ENCODE measurements at regions not wholly inside any gene's neighbourhood (a gene's known extent, or its start where the extent isn't known, plus 50 kb on each side); places are given as distances from the start of the nearest gene placed in this dataset.
"Not testable (repeated sequence)": the region's sequence is repeated elsewhere in the genome, so short reads cannot be mapped to it uniquely, and the experiment has no call there.

DNA sequence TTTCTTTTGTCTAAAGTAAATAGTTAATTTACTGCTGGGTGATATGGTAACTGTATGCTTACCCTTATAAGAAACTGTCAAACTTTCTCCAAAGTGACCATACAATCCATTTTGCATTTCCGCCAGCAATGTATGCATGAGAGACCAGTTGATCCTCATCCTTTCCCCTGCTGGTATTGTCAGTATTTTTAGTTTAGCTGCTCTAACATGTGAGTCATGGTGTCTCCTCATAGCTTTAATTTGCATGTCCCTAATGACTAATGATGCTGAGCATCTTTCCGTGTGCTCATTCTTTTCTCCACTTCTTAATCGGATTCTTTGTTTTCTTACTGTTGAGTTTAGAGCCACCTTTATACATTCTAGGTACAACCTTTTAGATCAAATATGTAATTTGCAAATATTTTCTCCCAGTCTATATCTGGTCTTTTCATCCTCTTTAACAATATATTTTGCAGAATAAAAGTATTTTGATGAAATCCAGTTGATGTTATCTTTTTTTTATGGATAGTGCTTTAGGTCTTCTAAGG, 379.9 kb downstream of the BCL2L11 start:
- DNase-seq (ENCODE audit: low read depth); H3K4me3 ChIP-seq (ENCODE audit: control insufficient read depth, low read depth, low read length): not testable (repeated sequence)

DNA sequence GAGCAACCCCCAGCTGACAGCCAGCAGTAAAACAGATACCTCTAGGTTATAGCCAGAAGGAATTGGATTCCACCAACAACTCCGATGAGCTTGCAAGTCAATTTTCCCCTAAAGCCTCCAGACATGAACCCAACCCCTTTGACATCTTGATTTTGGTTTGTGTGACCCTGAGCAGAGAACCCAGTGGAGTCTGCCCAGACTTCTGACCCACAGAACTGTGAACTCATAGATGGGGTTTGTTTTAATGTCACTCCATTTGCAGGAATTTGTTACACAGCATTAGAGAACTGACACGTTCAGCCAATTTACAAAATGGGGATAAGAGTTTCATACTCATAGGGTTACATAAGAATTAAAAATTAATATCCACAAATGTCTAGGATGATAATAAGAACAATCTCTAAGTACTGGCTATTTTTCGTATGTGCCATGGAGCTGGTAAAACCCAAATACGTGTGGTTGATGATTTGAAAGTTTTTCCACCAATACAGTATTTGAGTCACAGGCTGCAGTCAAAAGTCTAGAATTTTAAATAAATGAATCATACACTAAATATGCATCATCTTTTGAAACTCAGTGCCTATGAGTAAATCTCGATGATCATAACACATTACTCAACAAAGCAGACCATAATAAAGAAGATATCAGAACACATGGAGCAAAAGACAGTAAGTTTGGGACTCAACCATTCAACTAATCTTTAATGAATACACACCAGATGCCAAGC, 380.0 kb downstream of the ANAPC1 start:
- H3K4me3 ChIP-seq (ENCODE audit: control insufficient read depth, low read depth, low read length), result not testable (repeated sequence)

DNA sequence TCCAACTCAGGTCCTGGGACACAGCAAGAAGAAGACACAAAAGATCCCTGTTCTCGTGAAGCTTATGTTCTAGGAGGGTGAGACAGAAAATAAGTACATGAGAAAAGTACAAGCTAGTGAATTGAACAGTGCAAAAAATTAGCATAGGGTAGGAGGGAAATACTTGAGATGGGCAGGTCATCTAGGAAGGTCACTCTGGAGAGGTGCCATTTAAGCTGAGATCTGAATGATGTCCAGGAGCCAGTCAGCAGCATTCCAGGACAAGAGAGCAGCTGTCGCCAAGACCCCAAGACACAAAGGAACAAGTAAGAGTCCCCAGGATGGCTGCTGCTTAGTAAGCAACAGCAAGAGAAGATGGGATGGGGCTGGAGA, 379.4 kb downstream of the ANAPC1 start:
- H3K4me3 ChIP-seq (ENCODE audit: control insufficient read depth, low read depth, low read length); DNase-seq (ENCODE audit: low read depth): not testable (repeated sequence)

More for the DNA sequence above, 380.0 kb downstream of the ANAPC1 start:
- DNase-seq (ENCODE audit: low read depth), result not testable (repeated sequence)

DNA sequence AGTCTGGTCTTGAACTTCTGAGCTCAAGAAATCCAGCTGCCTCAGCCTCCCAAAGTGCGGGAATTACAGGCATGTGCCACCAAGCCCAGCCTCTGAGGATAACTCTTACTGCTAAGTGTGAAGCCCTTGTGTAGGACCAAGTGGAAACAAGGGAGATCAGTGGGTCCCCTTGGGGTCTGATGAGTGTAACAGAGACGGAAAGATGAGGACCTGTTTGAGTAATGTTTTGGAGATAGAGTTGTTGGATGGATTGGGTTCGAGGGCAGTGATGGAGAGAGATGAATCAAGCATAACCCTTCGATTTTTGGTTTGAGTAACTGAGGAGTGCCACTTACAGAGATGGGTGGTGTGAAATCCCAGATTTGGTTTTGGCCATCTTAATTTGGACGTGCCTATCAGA, 378.7 kb downstream of the ANAPC1 start:
- not testable (repeated sequence) for DNase-seq (ENCODE audit: low read depth); H3K4me3 ChIP-seq (ENCODE audit: control insufficient read depth, low read depth, low read length)

DNA sequence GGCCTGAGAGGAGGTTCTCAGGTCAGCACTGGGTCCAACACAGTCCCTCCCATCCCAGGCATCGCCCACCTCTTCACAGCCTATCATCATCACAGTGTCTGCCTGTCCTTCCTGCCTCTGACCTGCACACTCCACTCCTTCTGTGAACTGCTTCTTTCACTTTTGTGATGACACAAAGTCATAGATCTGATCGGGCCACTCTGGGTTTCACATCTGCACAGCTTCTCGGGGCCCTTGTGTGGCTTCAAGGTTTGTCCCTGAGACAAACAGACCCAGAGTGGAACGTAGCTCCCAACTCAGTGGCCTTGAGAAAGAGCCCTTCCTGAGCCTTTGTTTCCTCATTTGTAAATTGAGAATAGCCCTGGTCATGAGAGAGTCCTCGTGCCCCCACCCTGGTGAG, 377.1 kb downstream of the ANAPC1 start:
- DNase-seq (ENCODE audit: low read depth); H3K4me3 ChIP-seq (ENCODE audit: control insufficient read depth, low read depth, low read length): not testable (repeated sequence)

DNA sequence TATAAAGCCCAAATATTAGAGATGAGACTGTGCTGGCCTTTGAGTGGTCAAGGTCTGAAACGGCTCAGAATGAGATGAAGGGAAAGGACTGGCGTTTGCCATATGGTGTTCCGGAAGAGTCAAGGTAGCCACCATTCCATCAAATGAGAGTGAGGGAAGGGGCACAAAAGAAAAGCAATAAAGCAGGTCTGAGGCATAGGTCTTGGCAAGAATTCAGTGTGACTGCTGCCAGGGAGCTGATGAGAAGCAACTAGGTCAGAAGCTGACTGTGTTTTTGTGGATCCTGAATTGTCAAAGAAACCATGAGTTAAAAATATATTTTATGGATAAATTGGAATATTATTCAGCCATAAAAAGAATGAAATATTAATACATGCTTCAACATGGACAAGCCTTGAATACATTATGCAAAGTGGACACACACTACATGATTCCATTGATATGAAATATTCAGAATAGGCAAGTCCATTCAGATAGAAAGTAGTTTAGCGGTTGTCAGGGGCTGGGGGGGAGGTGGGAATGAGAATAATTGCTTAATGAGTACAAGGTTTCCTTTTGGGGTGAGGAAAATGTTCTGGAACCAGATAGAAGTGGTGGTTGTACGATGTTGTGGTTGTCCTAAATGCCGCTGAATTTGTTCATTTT, 374.6 kb downstream of the ANAPC1 start:
- not testable (repeated sequence) for H3K4me3 ChIP-seq (ENCODE audit: control insufficient read depth, low read depth, low read length); DNase-seq (ENCODE audit: low read depth)

DNA sequence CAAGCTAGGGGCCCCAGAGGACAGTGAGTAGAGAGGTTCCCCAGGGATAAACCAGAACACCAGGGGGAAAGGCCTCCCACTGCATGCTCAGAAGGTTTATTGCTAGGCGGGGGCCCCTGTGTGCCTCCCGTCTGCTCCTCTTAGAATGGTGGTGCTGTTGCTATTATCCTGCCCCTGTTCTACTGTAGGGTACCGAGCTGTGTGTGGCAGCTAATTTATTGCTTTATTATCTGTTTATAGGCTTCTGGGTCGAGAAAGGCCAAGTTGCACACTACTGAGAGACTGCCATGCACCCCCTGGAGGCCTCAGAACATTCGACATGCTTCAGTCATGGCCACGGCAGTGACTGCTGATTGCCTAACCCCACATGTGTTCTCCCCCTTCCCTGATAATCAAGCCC, 373.6 kb downstream of the ANAPC1 start:
- not testable (repeated sequence) for DNase-seq (ENCODE audit: low read depth); H3K4me3 ChIP-seq (ENCODE audit: control insufficient read depth, low read depth, low read length)

DNA sequence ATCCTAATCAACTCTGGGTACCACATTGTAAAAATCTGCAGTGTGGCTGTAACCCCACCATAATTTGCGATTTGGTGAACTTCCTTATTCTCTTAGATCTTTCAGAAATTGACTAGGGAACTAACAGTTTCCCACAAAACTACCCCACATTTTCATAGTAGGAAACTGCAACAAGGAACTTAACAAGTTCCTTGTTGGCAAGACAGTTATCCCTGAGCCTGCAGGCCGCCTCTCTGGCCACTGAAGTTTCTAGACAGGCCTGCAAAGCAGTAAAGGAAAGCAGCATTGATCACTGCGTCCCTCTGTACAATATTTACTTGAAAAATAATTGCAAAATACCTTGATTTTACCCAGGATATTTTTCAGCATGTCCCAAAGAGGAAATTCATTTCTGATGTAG, 372.9 kb downstream of the ANAPC1 start:
- DNase-seq (ENCODE audit: low read depth), result not testable (repeated sequence)

DNA sequence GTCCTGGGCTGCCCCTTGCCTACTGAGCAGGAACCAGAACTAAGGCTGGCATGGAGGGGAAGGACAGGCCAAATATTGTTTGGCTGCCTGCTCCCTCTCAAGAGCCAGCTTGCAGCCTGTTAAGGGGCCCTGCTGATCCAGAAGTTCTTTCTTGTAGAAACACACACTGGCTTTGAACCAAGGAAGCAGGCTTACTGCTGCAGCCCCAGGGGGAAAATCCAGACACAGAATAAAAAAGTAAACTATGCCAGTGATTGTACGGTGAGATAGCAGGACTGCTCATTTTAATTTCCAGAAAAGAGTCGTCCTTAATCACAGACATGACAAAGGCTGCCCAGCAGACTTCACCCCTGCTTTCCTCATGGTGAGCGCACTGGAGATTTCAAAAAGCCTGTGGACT, 371.6 kb downstream of the ANAPC1 start:
- H3K4me3 ChIP-seq (ENCODE audit: control insufficient read depth, low read depth, low read length); DNase-seq (ENCODE audit: low read depth): not testable (repeated sequence)

More for the DNA sequence above, 372.9 kb downstream of the ANAPC1 start:
- not testable (repeated sequence) for H3K4me3 ChIP-seq (ENCODE audit: control insufficient read depth, low read depth, low read length)

DNA sequence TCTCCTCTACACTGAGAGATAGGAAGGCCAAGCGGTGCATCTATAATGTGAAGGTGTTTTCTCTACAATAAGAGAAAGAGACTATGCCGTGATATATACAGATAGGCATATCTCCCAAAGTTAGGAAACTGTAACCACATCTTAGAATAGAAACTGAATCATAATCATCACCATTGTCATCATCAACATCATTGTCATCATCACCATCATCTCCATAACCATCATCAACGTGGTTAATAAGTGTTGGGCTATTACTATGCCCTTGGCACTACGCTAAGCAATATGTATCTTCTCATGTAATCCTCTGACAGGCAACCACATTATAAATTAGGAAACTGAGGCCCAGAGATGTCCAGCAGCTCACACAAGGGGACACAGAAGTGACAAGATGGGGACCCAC, 369.9 kb downstream of the ANAPC1 start:
- DNase-seq (ENCODE audit: low read depth), result not testable (repeated sequence)

DNA sequence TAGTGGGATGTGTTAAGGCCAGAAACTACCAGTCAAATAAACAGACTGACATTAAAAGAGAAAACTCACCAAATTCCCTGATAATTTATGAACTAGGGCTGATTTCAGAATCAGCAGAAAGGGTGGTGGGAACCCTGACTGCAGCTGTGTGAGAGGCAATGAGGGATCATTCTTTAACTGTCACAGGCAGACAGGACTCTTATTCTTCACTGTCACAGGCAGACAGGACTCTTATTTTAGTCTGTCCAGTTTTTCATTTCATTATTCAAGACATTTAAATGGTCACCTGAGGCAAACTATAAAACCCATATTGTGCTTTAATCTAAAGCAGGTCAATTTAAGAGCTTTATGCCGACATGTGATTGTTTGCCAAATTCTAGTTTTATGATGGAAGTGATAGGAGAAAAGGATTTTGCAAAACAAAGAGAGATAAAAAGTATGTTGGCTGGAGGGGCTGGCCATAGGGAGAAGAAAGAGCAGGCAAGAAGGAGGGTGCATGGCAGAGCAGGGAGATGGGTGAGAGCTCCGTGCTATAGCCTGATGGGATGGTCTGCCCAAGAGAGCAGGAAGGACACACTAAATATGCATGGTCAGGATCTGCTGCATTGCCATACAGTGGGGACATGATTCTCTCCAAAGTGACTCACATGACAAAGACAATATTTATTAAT, 366.8 kb downstream of the ANAPC1 start:
- not testable (repeated sequence) for DNase-seq (ENCODE audit: low read depth); H3K4me3 ChIP-seq (ENCODE audit: control insufficient read depth, low read depth, low read length)

More for the DNA sequence above, 369.9 kb downstream of the ANAPC1 start:
- not testable (repeated sequence) for H3K4me3 ChIP-seq (ENCODE audit: control insufficient read depth, low read depth, low read length)

DNA sequence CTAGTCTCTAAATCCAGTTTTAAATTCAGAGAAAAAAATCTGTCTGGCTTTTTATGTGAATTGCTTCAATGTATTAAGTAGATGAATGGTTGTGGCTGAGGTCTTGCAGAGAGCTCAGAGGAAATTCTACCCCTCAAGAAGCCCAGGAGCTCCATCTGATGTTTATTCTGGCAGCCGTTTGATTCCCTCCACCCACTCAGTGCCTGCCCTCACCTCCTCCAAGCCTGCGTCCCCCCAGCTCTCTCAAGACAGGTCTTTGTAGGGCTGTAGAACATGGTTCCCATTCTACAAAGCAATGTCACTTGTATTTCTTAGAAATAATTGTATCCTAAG, 366.3 kb downstream of the ANAPC1 start:
- DNase-seq (ENCODE audit: low read depth); H3K4me3 ChIP-seq (ENCODE audit: control insufficient read depth, low read depth, low read length): not testable (repeated sequence)

DNA sequence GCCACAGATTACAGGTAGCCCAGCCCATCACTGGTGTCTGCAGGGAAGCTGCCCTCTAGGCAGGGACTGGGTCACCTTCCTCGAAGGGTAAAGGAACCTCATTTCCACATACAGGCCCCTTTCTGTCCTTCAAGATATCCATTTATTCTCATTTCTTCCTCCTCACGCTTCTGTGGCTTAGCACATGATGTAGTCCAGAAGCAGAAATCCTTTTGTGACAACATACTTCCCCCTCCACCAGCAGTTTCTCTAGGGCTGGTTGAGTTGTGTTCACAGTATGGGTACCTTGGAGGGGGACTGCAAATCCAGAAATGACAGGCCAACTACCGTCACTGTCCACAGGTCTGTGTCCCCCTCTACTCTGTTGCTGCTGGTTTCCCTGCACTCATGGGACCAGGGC, 364.9 kb downstream of the ANAPC1 start:
- TF ChIP-seq, protein P1, sequence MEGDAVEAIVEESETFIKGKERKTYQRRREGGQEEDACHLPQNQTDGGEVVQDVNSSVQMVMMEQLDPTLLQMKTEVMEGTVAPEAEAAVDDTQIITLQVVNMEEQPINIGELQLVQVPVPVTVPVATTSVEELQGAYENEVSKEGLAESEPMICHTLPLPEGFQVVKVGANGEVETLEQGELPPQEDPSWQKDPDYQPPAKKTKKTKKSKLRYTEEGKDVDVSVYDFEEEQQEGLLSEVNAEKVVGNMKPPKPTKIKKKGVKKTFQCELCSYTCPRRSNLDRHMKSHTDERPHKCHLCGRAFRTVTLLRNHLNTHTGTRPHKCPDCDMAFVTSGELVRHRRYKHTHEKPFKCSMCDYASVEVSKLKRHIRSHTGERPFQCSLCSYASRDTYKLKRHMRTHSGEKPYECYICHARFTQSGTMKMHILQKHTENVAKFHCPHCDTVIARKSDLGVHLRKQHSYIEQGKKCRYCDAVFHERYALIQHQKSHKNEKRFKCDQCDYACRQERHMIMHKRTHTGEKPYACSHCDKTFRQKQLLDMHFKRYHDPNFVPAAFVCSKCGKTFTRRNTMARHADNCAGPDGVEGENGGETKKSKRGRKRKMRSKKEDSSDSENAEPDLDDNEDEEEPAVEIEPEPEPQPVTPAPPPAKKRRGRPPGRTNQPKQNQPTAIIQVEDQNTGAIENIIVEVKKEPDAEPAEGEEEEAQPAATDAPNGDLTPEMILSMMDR (IDR thresholded peaks at IDR 0.05; ENCODE audit: control insufficient read depth, insufficient read depth, low read depth, low read length, missing control alignments), result no peak
- no peak overlapping the region for H3K4me3 ChIP-seq (ENCODE audit: control insufficient read depth, low read depth, low read length)
- no peak for DNase-seq (ENCODE audit: low read depth)

Measured in AG09309 (cell line).